Activated T-helper 17 cell treated with anti-CD3 and anti-CD28 coated beads, Interleukin-2, amount 50 U/mL, for 72 hours (primary cell): ENCODE measurements at regions not wholly inside any gene's neighbourhood (a gene's known extent, or its start where the extent isn't known, plus 50 kb on each side); places are given as distances from the start of the nearest gene placed in this dataset.
"Not testable (repeated sequence)": the region's sequence is repeated elsewhere in the genome, so short reads cannot be mapped to it uniquely, and the experiment has no call there.

Experiments
- ATAC-seq: fragments of 150-1000 bp; cut with Tn5 transposase; replicated peaks from 2 replicates; pipeline ENCODE4 v1.10.0; 2021; ENCODE audit warnings: mild to moderate bottlenecking, moderate library complexity
- H3K27ac Mint-ChIP-seq: one replicate; pipeline ENCODE4 v1.8.0; 2022; ENCODE audit warnings: mixed read lengths
- H3K27me3 Mint-ChIP-seq: one replicate; pipeline ENCODE4 v1.8.0; 2022; ENCODE audit warnings: mixed read lengths
- H3K36me3 Mint-ChIP-seq: one replicate; pipeline ENCODE4 v1.8.0; 2022; ENCODE audit warnings: low read depth, mild to moderate bottlenecking, mixed read lengths
- H3K4me1 Mint-ChIP-seq: one replicate; pipeline ENCODE4 v1.8.0; 2022; ENCODE audit warnings: mixed read lengths
- H3K4me3 Mint-ChIP-seq: one replicate; pipeline ENCODE4 v1.8.0; 2022; ENCODE audit warnings: mild to moderate bottlenecking, mixed read lengths
- H3K9me3 Mint-ChIP-seq: one replicate; pipeline ENCODE4 v1.8.0; 2022; ENCODE audit warnings: mixed read lengths

GRCh38 chr1:81542196-81542595, 258.5 kb upstream of the ADGRL2 start:
- Mint-ChIP-seq H3K4me3 (no peak overlapping the region), H3K27ac (no peak overlapping the region), H3K36me3 (no peaks in the 10 kb centered on the region), H3K4me1 (no peaks in the 10 kb centered on the region), H3K9me3 (peaks cover 4% of the 10 kb centered on the region), H3K27me3 (no peaks in the 10 kb centered on the region)
- no peak for ATAC-seq

GRCh38 chr1:81540216-81540615, 260.5 kb upstream of the ADGRL2 start:
- no peak for ATAC-seq
- Mint-ChIP-seq H3K4me3 (no peak overlapping the region), H3K36me3 (no peaks in the 10 kb centered on the region), H3K4me1 (no peaks in the 10 kb centered on the region), H3K9me3 (peaks cover 4% of the 10 kb centered on the region), H3K27me3 (no peaks in the 10 kb centered on the region), H3K27ac (no peak overlapping the region)

- Mint-ChIP-seq H3K27me3 (no peaks in the 10 kb centered on the region), H3K4me1 (no peaks in the 10 kb centered on the region), H3K4me3 (no peak overlapping the region), H3K9me3 (peaks cover 3% of the 10 kb centered on the region), H3K36me3 (no peaks in the 10 kb centered on the region), H3K27ac (no peak overlapping the region)
- no peak for ATAC-seq
These were observed 271.7 kb upstream of the ADGRL2 start for GRCh38 chr1:81529014-81529413.

- peaks cover 3% of the 10 kb centered on the region for H3K9me3 Mint-ChIP-seq
- no peaks in the 10 kb centered on the region for H3K4me1 Mint-ChIP-seq
- no peaks in the 10 kb centered on the region for H3K27me3 Mint-ChIP-seq
- no peak overlapping the region for H3K27ac Mint-ChIP-seq
- no peaks in the 10 kb centered on the region for H3K36me3 Mint-ChIP-seq
- ATAC-seq, result no peak
- H3K4me3 Mint-ChIP-seq, result no peak overlapping the region
These were observed 275.6 kb upstream of the ADGRL2 start for GRCh38 chr1:81525085-81525484.

GRCh38 chr1:81519987-81520386, 280.7 kb upstream of the ADGRL2 start:
- Mint-ChIP-seq H3K27ac (no peak overlapping the region), H3K9me3 (peaks cover 5% of the 10 kb centered on the region), H3K4me3 (no peak overlapping the region), H3K36me3 (no peaks in the 10 kb centered on the region), H3K4me1 (no peaks in the 10 kb centered on the region), H3K27me3 (no peaks in the 10 kb centered on the region)
- ATAC-seq, result no peak

- Mint-ChIP-seq H3K4me1 (no peaks in the 10 kb centered on the region), H3K27me3 (no peaks in the 10 kb centered on the region), H3K27ac (no peak overlapping the region), H3K9me3 (peaks cover 5% of the 10 kb centered on the region), H3K4me3 (no peak overlapping the region), H3K36me3 (no peaks in the 10 kb centered on the region)
- ATAC-seq, result no peak
These were observed 282.7 kb upstream of the ADGRL2 start for GRCh38 chr1:81517987-81518386.

GRCh38 chr1:81513796-81514354, 286.9 kb upstream of the ADGRL2 start:
- H3K27ac Mint-ChIP-seq, result no peak overlapping the region
- H3K4me1 Mint-ChIP-seq, result no peaks in the 10 kb centered on the region
- peaks cover 5% of the 10 kb centered on the region for H3K9me3 Mint-ChIP-seq
- ATAC-seq, result no peak
- no peak overlapping the region for H3K4me3 Mint-ChIP-seq
- H3K27me3 Mint-ChIP-seq, result no peaks in the 10 kb centered on the region
- no peaks in the 10 kb centered on the region for H3K36me3 Mint-ChIP-seq

- H3K27me3 Mint-ChIP-seq, result no peaks in the 10 kb centered on the region
- no peak overlapping the region for H3K4me3 Mint-ChIP-seq
- no peak overlapping the region for H3K27ac Mint-ChIP-seq
- peaks cover 5% of the 10 kb centered on the region for H3K9me3 Mint-ChIP-seq
- H3K36me3 Mint-ChIP-seq, result no peaks in the 10 kb centered on the region
- no peaks in the 10 kb centered on the region for H3K4me1 Mint-ChIP-seq
- no peak for ATAC-seq
These were observed 288.3 kb upstream of the ADGRL2 start for GRCh38 chr1:81512252-81513003.

- H3K36me3 Mint-ChIP-seq, result no peaks in the 10 kb centered on the region
- no peak for ATAC-seq
- H3K27me3 Mint-ChIP-seq, result no peaks in the 10 kb centered on the region
- no peak overlapping the region for H3K27ac Mint-ChIP-seq
- peaks cover 5% of the 10 kb centered on the region for H3K9me3 Mint-ChIP-seq
- H3K4me1 Mint-ChIP-seq, result no peaks in the 10 kb centered on the region
- H3K4me3 Mint-ChIP-seq, result no peak overlapping the region
These were observed 289.5 kb upstream of the ADGRL2 start for GRCh38 chr1:81511281-81511680.

- no peak overlapping the region for H3K4me3 Mint-ChIP-seq
- peaks cover 8% of the 10 kb centered on the region for H3K9me3 Mint-ChIP-seq
- H3K36me3 Mint-ChIP-seq, result no peaks in the 10 kb centered on the region
- ATAC-seq, result no peak
- no peak overlapping the region for H3K27ac Mint-ChIP-seq
- H3K4me1 Mint-ChIP-seq, result no peaks in the 10 kb centered on the region
- no peaks in the 10 kb centered on the region for H3K27me3 Mint-ChIP-seq
These were observed 290.0 kb upstream of the ADGRL2 start for GRCh38 chr1:81510701-81511100.

- no peak overlapping the region for H3K4me3 Mint-ChIP-seq
- no peaks in the 10 kb centered on the region for H3K4me1 Mint-ChIP-seq
- no peak for ATAC-seq
- no peak overlapping the region for H3K27ac Mint-ChIP-seq
- H3K9me3 Mint-ChIP-seq, result peaks cover 9% of the 10 kb centered on the region
- no peaks in the 10 kb centered on the region for H3K27me3 Mint-ChIP-seq
- H3K36me3 Mint-ChIP-seq, result no peaks in the 10 kb centered on the region
These were observed 291.1 kb upstream of the ADGRL2 start for GRCh38 chr1:81509594-81509993.

GRCh38 chr1:81506699-81507098, 294.0 kb upstream of the ADGRL2 start:
- Mint-ChIP-seq H3K36me3 (no peaks in the 10 kb centered on the region), H3K27ac (no peak overlapping the region)
- ATAC-seq, result no peak

GRCh38 chr1:81505831-81506230, 294.9 kb upstream of the ADGRL2 start:
- no peak for ATAC-seq
- Mint-ChIP-seq H3K9me3 (peaks cover 9% of the 10 kb centered on the region), H3K36me3 (no peaks in the 10 kb centered on the region), H3K27ac (no peak overlapping the region), H3K27me3 (no peaks in the 10 kb centered on the region), H3K4me1 (no peaks in the 10 kb centered on the region), H3K4me3 (no peak overlapping the region)

More at GRCh38 chr1:81506699-81507098, 294.0 kb upstream of the ADGRL2 start:
- H3K4me1 Mint-ChIP-seq, result no peaks in the 10 kb centered on the region
- no peaks in the 10 kb centered on the region for H3K27me3 Mint-ChIP-seq
- peaks cover 9% of the 10 kb centered on the region for H3K9me3 Mint-ChIP-seq
- no peak overlapping the region for H3K4me3 Mint-ChIP-seq

- not testable (repeated sequence) for ATAC-seq, H3K27ac Mint-ChIP-seq, H3K36me3 Mint-ChIP-seq, H3K27me3 Mint-ChIP-seq, H3K4me1 Mint-ChIP-seq, H3K4me3 Mint-ChIP-seq
- peaks cover 13% of the 10 kb centered on the region for H3K9me3 Mint-ChIP-seq
These were observed 295.9 kb upstream of the ADGRL2 start for GRCh38 chr1:81504820-81505219.

GRCh38 chr1:81502705-81503104, 298.0 kb upstream of the ADGRL2 start:
- not testable (repeated sequence) for H3K27me3 Mint-ChIP-seq, H3K4me1 Mint-ChIP-seq, ATAC-seq, H3K4me3 Mint-ChIP-seq, H3K9me3 Mint-ChIP-seq, H3K27ac Mint-ChIP-seq, H3K36me3 Mint-ChIP-seq
